CD4-positive, alpha-beta T cell treated with Interleukin-1 beta for 1 hour (primary cell): ENCODE measurements at regions not wholly inside any gene's neighbourhood (a gene's known extent, or its start where the extent isn't known, plus 50 kb on each side); places are given as distances from the start of the nearest gene placed in this dataset.

Experiments used
- DNase-seq, 2 donors: peaks; one replicate each; pipeline ENCODE4 v3.0.0-alpha.2; 2020 to 2022

DNA sequence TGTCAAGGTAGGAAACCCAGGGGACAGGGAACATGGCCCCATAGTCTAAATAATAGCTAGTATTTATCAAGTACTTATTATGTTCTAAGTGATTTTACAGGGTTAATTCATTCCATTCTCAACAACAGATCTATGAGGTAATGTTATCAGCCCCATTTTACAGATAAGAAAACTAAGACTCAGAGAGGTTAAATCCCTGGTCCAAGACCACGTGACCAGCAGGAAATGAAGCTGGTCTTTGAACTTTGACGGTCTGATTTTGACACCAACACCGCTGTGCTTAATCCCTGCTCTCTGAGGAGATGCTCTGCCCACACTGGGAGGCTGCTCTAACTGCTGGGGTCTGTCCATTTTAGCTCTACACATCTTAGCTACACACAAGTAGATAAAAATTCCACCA, 253.5 kb downstream of the SPTSSA start:
- no peak for DNase-seq

DNA sequence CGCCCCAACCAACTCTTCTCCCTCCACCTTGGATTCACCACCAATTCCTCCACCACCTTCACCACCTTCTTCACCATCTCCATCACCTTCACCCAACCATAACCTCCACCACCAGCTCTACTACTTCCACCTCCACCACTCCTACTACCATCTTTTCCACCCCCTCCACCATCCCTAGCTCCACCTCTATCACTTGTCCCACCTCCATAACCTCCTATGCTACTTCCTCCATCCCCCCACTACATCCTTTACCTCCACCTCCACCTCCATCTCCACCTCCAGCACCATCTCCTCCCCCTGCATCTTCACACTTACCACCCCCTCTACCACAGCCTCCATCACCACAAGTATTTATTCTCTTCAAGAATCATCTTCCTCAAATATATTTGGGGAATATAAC, 254.9 kb upstream of the EGLN3 start:
- DNase-seq, result no peak

DNA sequence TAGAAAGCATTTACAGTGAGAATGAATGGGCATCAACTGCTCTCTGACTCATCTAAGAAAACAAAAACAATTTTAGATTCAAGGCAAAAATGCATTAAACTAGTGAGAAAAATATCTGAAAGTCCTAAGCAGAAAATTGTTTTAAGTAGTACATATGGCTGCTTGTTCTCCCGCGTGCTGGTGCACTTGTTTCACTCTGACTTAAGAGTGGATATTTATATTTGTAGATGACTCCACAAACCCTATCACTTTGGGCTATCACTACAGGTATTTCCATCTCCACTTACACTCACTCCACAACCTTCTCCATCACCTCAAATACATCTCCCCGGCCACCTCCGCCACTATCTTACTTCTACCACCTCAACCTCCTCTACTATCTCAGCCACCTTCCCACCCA, 253.9 kb upstream of the EGLN3 start:
- DNase-seq, result no peak

DNA sequence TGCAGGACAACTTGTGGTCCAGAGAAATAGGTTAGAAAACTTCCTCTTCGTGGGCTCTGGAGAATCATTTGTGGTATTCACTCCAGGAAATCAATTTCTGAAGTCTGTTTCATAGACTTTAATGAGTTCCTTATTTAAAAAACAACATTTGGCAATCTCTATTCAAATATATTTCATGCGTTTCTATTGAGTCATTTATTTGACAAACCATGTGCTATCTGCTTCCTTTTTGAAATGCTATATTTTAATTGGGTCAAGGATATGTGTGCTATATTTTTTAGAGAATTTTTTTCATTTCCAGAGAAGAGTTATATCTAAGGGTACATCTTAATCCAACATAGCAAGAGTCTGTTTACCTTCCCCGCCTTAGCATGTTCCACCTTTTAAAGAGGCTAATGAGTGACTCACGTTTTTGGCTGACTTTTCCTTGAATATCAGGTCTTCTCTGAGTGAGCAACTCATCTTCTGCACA, 252.4 kb upstream of the EGLN3 start:
- DNase-seq, result no peak

DNA sequence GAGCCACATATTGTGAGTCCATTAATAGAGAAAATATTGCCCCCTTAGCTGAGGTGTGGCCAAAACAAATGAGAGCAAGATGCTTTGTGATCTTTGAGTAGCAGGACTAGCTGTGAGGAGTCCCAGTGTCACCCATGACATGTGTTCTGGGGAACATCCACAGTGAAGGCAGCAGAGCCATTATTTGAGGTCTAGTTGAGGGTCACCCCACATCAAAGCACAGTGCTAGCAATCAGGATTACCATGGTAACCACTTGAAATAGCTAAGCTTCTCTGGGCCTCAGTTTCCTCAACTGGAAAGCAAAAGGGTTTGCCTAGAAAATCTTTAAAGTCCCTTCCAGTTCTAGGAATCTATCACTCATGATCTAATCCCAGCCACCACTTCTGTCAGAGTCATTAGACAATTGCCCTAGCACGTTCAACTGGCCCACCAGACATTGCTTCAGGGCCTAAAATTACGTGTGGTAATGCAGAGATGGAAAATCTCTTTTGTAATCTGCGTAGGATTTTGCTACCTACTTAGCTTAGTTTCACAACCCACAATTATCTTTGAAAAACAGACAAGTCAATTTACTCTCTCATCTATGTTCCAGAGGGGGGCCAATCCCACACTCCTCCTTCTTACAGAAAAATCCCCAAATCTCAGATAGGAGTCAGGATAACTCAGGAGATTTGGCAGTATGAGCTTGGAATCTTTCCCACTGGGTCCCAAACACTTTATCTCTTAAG, 251.2 kb upstream of the EGLN3 start:
- DNase-seq, result no peak

DNA sequence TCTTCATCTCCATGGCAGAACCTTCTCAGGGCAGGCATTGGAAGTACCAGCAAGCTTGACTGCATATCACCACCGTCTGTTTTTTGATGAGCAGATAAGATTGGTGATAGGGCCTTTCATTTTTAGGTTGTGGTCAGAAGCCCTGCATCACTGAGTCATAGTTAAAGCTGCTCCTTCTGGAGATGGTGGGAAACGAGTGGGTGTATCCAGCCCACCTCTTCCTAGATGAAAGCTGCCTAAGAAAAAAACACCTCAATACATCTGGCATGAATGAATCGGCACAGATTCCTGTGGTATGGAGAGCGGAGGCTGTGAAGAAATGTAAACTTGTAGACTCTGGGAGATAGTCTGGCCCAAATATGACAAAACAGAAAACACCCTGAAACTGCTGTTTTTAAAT, 248.7 kb upstream of the EGLN3 start:
- DNase-seq, result no peak

DNA sequence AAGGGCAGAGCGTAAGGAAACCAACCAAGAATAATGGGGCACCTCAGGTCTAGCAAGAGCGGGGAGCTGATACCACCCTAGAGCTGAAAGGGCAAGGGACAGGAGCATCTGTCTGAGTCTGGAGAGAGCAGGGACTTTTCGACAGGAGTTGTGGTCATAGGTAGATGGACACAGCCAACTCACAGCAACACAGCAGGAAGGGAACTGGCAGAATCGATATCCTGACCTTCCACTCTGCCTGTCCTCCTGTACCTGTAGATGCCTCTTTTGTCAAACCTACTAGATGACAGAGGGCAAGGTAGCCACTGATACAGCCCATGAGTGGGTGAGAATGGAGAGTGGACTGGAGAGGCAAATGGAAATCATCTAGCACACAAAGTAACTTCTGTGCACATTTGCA, 247.2 kb upstream of the EGLN3 start:
- DNase-seq, result no peak

DNA sequence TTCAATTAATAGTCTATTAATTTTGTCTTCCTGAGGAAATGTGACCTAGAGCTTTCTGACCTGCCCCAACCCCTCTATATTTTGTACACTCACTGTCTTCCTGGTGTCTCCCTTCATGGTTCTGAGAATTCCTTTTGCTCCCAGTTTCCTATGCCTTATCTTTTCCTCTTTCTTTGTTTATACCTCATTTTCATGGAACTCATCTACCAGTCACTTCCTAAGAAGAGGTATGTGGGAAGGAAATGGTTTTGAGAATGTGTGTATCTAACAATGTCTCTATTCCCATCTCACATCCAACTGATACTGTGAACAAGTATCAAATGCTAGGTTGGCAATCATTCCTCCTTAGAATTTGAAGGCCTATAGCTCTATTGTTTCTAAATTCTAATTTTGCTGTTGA, 245.1 kb upstream of the EGLN3 start:
- DNase-seq, result no peak

DNA sequence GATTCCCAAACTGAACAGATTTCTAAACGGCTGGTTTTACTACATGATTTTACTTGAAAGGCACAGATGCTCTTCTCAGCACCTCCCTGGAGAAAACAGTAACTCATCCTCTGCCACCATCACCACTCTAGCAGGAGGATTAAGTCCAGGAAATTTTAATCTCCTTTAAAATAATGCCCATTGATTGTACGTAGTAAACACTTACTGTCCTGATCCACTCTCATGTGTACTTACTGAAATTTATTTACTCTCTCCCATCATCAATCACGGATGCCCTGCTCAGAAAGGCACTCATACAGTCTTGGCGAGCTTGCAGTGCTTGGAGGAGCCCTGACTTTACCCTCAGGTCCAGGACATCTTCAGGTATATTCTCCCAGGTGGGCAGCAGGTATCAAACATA, 239.8 kb upstream of the EGLN3 start:
- no peak for DNase-seq

DNA sequence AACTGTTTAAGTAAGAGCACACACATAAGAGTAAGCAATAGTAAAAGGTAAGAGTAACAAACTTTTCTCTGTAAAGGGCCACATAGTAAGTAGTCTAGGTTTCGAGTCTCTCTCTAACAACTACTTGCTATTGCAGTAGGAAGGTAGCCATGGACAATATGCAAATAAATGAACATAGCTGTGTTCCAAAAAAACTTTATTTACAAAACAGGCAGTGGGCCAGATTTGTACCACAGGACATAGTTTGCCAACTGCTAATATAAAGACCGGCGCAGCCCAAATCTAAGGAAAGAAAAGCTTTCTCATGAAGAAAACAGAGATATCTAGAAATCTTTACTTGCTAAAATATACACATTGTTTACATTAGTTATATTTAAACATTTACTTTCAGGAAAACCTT, 239.0 kb upstream of the EGLN3 start:
- DNase-seq, result no peak

DNA sequence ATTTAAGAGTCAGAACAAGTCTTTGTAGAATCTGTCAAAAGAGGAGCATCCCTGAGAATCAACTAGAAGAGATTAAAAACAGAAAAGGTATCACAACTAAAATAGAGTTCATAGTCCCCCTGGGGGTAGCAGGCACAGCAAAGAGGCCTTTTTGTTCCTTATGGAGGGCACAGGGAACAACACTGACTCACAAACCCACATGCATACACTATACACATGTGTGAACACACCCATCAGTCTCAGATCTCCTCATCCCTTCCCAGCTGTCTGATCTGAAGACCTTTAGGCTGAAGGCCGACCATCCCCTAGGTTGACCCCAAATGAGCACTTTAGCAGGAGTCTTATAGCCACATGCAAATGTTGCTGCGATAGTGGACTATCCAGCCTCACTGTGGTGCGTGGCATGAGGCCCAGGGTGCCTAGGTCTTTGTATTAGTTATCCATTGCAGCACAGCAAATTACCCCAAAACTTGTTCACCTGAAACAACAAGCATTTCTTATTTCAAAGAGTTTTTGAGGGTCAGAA, 236.7 kb upstream of the EGLN3 start:
- DNase-seq, result no peak

DNA sequence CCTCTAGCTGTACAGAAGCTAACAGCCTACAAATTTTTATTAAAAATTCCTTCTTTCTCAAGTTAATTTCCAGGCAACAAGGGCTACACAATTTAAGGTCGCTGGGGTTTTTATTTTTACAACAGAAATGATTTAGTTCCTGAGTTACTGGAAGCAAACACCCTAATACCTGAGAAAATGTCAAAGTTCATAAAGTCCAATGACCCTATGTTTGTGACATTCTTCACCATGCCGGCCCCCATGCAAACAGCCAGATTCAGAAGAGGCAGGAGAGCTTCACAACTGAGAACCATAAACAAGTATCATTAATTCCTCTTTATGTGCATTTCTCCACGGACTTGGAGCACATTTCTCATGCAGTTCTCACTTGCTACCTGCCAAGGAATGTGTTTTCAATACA, 236.2 kb upstream of the EGLN3 start:
- DNase-seq, result no peak

DNA sequence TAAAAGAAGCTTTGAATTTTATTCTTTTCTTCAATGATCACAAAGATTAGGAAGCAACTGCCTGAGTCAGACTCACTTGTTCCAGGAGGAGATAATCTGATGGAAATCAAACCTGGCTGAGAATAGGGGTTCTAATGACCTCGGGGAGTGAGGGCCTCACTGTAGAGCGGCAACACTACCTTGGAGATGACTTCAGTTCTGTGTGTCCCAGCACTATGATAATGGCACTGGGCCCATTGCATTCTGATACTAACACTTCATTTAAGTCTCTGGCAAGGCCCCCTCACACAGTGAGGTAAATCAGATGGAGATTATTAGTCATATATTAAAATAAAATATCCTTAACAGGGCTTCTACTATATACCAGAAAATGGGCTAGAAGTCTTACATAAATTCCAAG, 233.3 kb upstream of the EGLN3 start:
- DNase-seq, result no peak

DNA sequence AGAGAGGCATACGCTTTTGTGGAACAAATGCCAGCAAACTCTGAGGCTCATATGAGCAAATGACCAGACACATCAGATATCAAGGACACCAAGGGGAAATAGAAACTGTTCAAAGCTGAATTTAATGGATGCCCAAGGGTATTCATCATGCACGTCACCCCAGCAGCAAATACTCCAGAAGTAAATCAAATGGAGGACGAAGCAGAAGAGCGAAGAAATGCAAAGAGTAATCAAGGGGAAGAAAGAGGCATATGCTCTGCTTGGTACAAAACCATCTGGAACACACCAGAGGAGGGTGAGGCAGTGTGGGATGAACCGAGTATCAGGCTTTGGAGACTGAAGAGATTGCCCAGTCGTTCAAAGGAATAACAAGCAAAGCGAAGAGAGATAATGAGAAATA, 232.6 kb upstream of the EGLN3 start:
- DNase-seq, result no peak

DNA sequence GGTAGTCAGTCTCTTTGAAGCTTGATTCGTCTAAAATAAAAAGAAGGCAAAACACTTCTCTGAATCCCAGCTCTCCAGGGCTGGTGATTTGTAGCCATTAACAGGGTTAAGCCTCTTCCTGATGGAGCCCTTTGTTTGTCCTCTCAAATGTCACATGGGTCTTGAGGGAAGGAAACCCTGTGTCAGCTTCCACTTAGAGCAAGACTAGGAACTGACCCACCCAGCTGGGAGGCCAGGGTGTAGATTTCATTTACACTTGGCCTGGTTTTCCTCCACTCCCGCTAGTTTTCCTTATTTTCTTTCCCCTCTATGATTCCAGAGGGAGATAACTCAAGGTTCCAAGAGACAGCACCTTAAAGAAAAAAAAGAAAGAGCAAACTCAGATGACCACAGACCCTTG, 230.5 kb upstream of the EGLN3 start:
- DNase-seq, result no peak

DNA sequence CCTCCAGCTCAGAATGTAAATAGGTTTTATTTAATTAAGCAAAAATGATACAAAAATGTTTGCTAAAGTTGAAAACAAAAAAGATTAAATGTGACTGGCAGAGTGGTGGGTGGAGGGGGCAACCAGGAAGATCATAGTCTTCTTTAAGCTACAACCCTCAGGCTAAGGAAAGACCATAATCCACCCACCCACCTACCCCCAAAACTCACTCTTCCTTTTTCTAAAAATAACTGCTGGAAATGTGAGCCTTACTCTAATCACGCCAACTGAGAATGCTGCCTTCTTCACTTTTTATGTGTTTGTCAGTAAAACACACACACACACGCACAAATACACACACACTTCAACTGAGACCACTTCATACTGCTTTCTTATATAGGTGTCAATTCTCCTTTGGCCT, 230.0 kb upstream of the EGLN3 start:
- DNase-seq, result no peak

DNA sequence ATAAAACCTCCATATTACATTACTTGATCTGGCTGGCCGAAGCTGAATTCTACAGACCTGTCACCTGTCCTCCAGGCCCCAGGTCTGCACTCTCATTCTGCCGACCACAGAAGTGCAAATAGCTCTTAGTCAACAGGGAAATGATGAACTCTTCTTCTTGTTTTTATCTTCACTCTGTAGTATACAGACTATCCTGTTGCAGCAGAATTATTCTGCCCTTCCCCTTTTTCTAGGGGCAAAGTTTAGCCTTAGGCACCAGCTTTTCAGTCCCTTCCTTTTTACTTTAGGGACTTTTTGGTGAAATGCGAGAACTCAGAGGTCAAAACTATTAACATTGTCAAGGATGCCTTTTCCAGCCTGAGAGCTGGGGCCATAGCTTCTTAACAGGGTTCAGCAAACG, 229.6 kb upstream of the EGLN3 start:
- DNase-seq, result no peak

DNA sequence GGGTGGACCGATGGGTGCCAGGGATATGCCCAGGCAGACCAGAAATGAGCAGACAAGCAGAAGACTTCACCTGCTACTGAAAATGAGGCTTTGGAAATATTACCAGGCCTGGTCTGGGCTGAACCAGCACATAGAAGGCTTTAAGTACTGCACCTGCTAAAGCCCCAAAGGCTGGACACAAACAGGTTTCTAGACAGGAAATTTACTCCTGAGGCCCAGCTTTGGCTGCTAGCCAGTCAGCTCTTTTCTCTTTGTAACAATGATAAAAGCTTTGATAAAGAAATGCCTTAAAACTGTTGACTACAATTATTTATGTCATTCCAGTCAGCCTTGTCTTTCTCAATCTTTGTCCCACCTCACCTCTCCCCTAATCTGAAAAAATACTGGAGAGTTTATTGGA, 228.9 kb upstream of the EGLN3 start:
- DNase-seq, result no peak

DNA sequence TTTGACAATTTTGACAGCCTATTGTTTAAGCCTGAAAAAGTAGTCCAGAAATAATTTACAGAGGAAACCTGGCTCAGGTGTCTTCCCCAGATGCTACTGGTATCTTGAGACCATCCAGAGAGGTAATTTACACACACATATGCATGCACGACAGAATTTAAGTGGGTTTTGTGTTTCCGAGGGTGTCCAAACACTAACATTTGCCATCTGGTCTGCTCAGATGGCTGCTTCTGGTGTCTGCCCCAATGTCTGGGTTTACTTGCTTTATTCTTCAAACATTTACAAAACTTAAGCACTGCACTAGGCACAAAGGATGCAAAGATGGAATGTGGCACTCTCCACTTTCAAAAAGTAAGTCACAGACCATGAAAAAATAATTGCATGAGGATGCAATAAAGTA, 226.6 kb upstream of the EGLN3 start:
- DNase-seq, result no peak

DNA sequence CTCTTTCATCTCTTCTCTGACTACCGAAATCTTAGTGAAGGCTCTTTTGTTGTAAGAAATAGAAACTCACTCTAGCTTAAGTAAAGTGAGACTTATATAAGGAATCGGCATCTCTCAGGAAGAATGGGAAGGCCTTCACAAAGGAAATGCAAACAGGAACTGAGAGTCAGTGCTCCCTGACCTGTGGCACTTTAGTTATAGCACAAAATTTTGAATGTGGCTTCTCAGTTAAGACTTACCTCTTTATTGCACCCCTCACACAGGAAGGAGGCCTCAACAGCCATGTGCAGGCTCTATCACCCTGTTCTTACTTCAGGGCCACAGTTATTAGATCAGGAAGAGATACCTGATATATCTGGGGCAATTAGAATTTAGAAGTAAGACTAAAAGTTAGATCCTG, 224.7 kb upstream of the EGLN3 start:
- DNase-seq, result no peak

DNA sequence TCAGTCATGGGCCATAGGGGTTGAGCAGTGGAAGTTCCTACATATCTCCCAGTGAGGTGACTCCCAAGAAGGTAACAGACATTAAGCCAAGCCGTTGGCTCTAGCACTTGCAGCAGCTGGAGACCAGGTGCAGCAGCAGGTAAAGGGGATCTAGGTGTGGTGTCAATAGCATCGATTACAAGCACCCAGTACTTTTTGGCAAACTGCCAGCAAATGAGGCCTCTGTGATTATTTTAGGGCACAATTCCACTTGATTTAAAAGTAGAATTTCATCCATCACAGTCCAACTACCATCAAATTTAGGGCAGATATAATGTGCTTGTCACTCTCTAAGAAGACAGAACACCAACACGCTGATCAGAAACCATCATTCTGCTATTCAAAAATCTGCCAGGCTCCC, 224.1 kb upstream of the EGLN3 start:
- no peak for DNase-seq

DNA sequence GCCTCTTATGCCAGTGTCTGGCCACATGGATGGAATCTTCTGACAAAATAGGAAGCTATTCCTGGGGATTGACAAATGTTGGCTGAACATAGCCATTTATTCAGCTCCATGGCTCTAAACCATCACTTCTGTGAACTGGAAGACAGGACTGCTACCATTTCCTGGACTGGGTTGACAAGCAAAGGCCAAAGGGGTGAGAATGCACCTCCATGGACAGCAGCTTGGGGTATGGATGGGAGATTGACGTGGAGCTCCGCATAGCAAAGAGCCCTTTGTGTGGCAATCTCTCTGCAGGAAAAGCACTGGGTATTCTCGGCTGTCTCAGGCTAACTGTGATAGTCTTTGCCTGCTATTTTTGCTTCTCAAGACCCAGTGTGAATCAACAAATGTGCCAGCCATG, 223.0 kb upstream of the EGLN3 start:
- DNase-seq, result no peak

DNA sequence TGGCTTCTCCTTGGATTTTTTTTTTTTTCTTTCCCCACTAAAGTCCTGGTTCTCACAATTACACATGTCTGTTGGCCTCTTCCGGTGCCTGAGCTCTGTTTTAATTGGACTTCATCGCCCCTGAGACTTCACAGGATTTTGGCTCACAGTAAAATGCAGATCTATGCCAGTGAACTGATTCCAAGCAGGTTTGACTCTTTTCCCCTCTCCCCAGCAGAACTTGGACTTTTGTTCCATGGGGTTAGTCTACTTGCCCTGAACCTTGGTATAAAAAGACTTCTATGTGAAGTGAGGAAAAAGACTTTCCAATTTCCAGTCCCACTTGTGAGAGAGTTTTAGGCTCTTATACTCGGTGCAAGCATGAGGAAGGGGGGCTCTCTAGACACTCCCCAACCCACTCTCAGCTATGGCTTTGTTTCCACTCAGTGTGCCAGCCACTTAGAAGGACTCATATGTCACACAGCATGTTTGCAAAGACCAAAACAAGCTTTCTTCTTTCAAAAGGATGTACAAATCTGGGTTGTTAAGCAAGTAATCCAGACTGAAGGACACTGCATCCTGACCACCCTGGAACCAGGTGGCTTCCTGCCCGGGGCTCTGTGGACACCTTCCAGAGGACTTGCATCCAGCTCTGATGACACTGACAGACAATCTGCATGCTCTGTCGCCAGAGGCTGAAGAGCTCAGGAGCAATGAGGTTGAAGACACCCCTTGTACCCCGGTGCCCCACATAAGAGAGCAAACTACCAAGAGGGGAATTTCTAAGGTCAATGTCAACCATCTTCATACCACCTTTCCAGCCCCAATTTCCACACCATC, 221.9 kb upstream of the EGLN3 start:
- DNase-seq, result no peak

DNA sequence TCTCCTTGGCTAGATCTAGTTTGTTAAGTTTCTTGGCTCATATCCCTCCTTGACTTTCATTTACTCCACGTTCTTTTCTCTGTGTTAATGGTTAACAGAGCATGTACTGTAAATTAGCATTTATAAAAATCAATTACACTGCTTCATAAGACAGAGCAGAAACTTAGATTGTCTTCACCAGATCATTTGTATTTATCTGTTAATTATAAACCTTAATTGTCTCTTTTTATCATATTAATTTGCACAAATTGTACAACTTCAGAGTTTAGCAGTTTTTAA, 221.2 kb upstream of the EGLN3 start:
- DNase-seq, result no peak
